NB4 (cell line): ENCODE measurements at regions not wholly inside any gene's neighbourhood (a gene's known extent, or its start where the extent isn't known, plus 50 kb on each side); places are given as distances from the start of the nearest gene placed in this dataset.

ENCODE experiments used
- CTCF ChIP-seq: IDR thresholded peaks from one replicate; pipeline ENCODE4 v1.5.1; 2012; ENCODE audit warnings: low read depth, low read length
- POLR2A ChIP-seq: IDR thresholded peaks from 2 replicates; pipeline ENCODE4 v1.6.1; 2011; ENCODE audit warnings: mild to moderate bottlenecking; ENCODE audit not compliant: insufficient read length; ENCODE audit errors: extremely low read depth

GRCh38 chr3:30228302-30228631 lies 378.1 kb upstream of the TGFBR2 start:
- TF ChIP-seq CTCF (no peak), POLR2A (no peak)
